Fibroblast of lung (primary cell): ENCODE measurements at regions not wholly inside any gene's neighbourhood (a gene's known extent, or its start where the extent isn't known, plus 50 kb on each side); places are given as distances from the start of the nearest gene placed in this dataset.

ENCODE experiments used
- CTCF ChIP-seq, 2 donors: IDR thresholded peaks in 1 of 2; conservative IDR thresholded peaks in 1 of 2; 1 replicate in 1 of 2; 2 replicates in 1 of 2; pipeline ENCODE4 v1.5.1; 2011 to 2012; ENCODE audit warnings: low read length in 2 of 2, control low read depth in 1 of 2, inconsistent platforms in 1 of 2, low read depth in 1 of 2, mild to moderate bottlenecking in 1 of 2
- EZH2 ChIP-seq: IDR thresholded peaks from 2 replicates; pipeline ENCODE4 v1.5.1; 2012; ENCODE audit warnings: low read length, control low read depth, mild to moderate bottlenecking; ENCODE audit errors: missing control alignments

DNA sequence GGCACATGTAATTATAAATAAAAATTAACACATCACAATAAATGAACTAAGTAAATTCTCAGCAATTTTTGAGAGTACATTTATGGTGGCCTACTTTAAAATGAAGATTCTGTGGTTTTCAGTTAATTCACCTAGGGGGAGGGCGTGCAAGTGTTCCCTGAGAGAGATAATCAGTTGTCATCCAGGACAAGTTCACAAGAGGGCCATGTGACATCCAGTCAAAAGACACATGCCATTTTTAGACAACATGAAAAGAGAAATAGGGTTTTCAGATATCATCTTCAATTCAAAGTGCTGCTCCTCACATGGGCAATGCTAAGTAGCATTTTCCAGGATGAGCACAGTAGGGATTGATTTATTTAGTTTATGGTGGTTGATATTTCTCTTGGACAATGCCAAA is 393.7 kb downstream of the STK39 start:
- no peak for TF ChIP-seq CTCF (conservative IDR thresholded peaks at IDR 0.05 in 1 of 2, IDR thresholded peaks at IDR 0.05 in 1 of 2; ENCODE audit: low read depth in 1 of 2, low read length in 2 of 2)
- TF ChIP-seq EZH2 = no peak
